DOHH2 (cell line): ENCODE measurements at regions not wholly inside any gene's neighbourhood (a gene's known extent, or its start where the extent isn't known, plus 50 kb on each side); places are given as distances from the start of the nearest gene placed in this dataset.

Experiments used
- EZH2phosphoT487 ChIP-seq: fragments of 200-600 bp; sonication (generic); IDR thresholded peaks from 2 replicates; pipeline ENCODE4 v1.6.1; 2017; ENCODE audit warnings: borderline replicate concordance, mild to moderate bottlenecking, antibody characterized with exemption, low read length, moderate library complexity, mixed read lengths
- TF ChIP-seq, protein P1 (sequence below): fragments of 200-600 bp; sonication (generic); IDR thresholded peaks from one replicate; pipeline ENCODE4 v1.5.1; 2014; ENCODE audit warnings: antibody characterized with exemption, mild to moderate bottlenecking, low read depth, low read length; ENCODE audit not compliant: poor library complexity, severe bottlenecking

DNA sequence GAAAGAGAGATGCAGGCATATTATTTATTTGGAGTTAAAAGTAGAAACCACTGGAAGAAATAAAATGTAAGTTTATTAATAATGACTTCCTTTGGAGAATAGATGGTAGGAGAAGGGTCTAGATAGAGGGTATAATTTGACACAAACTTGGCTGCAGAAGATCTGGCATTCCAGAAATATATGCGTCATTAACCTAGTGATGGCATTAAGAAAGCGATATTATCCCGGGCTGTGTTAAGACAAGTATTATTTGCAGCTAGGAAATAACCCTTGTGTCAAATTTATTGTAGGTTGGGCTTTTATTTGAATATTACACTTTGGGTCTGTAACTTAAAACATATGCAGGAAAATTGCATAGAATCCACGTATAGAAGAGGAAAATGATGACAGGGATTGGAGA, 389.5 kb downstream of the MTX2 start:
- TF ChIP-seq, protein P1, sequence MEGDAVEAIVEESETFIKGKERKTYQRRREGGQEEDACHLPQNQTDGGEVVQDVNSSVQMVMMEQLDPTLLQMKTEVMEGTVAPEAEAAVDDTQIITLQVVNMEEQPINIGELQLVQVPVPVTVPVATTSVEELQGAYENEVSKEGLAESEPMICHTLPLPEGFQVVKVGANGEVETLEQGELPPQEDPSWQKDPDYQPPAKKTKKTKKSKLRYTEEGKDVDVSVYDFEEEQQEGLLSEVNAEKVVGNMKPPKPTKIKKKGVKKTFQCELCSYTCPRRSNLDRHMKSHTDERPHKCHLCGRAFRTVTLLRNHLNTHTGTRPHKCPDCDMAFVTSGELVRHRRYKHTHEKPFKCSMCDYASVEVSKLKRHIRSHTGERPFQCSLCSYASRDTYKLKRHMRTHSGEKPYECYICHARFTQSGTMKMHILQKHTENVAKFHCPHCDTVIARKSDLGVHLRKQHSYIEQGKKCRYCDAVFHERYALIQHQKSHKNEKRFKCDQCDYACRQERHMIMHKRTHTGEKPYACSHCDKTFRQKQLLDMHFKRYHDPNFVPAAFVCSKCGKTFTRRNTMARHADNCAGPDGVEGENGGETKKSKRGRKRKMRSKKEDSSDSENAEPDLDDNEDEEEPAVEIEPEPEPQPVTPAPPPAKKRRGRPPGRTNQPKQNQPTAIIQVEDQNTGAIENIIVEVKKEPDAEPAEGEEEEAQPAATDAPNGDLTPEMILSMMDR, result no peak
- TF ChIP-seq EZH2phosphoT487, result no peak
